SK-N-SH (cell line): ENCODE measurements at regions not wholly inside any gene's neighbourhood (a gene's known extent, or its start where the extent isn't known, plus 50 kb on each side); places are given as distances from the start of the nearest gene placed in this dataset.

Experiments used
- CTCF ChIA-PET: fragments of 300-600, 350-600 bp; formaldehyde crosslinking; extraction: SDS; loops from one replicate; lab custom pipeline; 2021; lab: Yijun Ruan, JAX
- POLR2A ChIA-PET: fragments of 350-600 bp; sonication (Branson Sonifier 250); formaldehyde crosslinking; extraction: SDS; loops from one replicate; lab custom pipeline; 2020; ENCODE audit warnings: antibody characterized with exemption, inconsistent platforms; lab: Yijun Ruan, JAX
- DNase-seq: peaks from one replicate; pipeline ENCODE4 v3.0.0; 2012
- H2AFZ ChIP-seq: fragments of 200-600 bp; sonication (generic); 2 replicates; pipeline ENCODE4 v1.8.1; 2016; ENCODE audit warnings: antibody characterized with exemption, mild to moderate bottlenecking, low read depth
- H3F3A ChIP-seq: fragments of 200-600 bp; sonication (generic); replicated peaks from 2 replicates; pipeline ENCODE3; 2016; ENCODE audit warnings: antibody characterized with exemption, mild to moderate bottlenecking; ENCODE audit not compliant: insufficient read depth
- H3K27ac ChIP-seq, 2 experiments: fragments of 200-500 bp in 1 of 2; fragments of 200-600 bp in 1 of 2; sonication (Bioruptor generic) in 1 of 2; sonication (generic), shearing (Covaris generic) in 1 of 2; 2 replicates each; pipeline versions ENCODE4 v1.5.1 to v1.6.1; 2014 to 2016; ENCODE audit warnings: low read depth in 2 of 2, inconsistent platforms in 1 of 2, low read length in 1 of 2, mild to moderate bottlenecking in 1 of 2, mixed read lengths in 1 of 2
- H3K27me3 ChIP-seq: fragments of 200-600 bp; sonication (generic), shearing (Covaris generic); 2 replicates; pipeline ENCODE4 v1.6.1; 2016; ENCODE audit warnings: mixed run types; ENCODE audit not compliant: insufficient read depth
- H3K36me3 ChIP-seq, 2 experiments: fragments of 200-500 bp in 1 of 2; fragments of 200-600 bp in 1 of 2; sonication (Bioruptor generic) in 1 of 2; sonication (generic) in 1 of 2; replicated peaks in 1 of 2; 2 replicates each; pipeline versions ENCODE3 to v1.5.1; 2014 to 2016; ENCODE audit warnings: low read length in 1 of 2, mild to moderate bottlenecking in 1 of 2; ENCODE audit not compliant: insufficient read depth in 2 of 2, control insufficient read depth in 1 of 2
- H3K4me1 ChIP-seq, 2 experiments: fragments of 200-500 bp in 1 of 2; fragments of 200-600 bp in 1 of 2; sonication (Bioruptor generic) in 1 of 2; sonication (generic), shearing (Covaris generic) in 1 of 2; 2 replicates each; pipeline versions ENCODE4 v1.5.1 to v1.6.1; 2014 to 2016; ENCODE audit warnings: low read depth in 1 of 2, low read length in 1 of 2, mixed run types in 1 of 2; ENCODE audit not compliant: insufficient read depth in 2 of 2, control insufficient read depth in 1 of 2
- H3K4me2 ChIP-seq: fragments of 200-600 bp; sonication (generic), shearing (Covaris generic); 2 replicates; pipeline ENCODE4 v1.6.1; 2017; ENCODE audit warnings: mixed run types
- H3K4me3 ChIP-seq, 2 experiments: fragments of 200-500 bp in 1 of 2; fragments of 200-600 bp in 1 of 2; sonication (Bioruptor generic) in 1 of 2; sonication (generic), shearing (Covaris generic) in 1 of 2; 2 replicates each; pipeline versions ENCODE4 v1.5.1 to v1.8.1; 2014 to 2016; ENCODE audit warnings: low read depth in 2 of 2, inconsistent platforms in 1 of 2, low read length in 1 of 2, mild to moderate bottlenecking in 1 of 2, mixed read lengths in 1 of 2, moderate library complexity in 1 of 2
- H3K79me2 ChIP-seq: fragments of 200-600 bp; sonication (generic); 2 replicates; pipeline ENCODE4 v1.8.1; 2017; ENCODE audit warnings: mild to moderate bottlenecking; ENCODE audit not compliant: insufficient read depth
- H3K9ac ChIP-seq: fragments of 200-600 bp; sonication (generic); 2 replicates; pipeline ENCODE4 v1.6.1; 2017; ENCODE audit warnings: mixed run types
- H3K9me2 ChIP-seq: fragments of 200-600 bp; sonication (generic); 2 replicates; pipeline ENCODE4 v1.6.1; 2017; ENCODE audit warnings: mixed run types
- H3K9me3 ChIP-seq: fragments of 200-600 bp; sonication (generic); 2 replicates; pipeline ENCODE4 v1.6.1; 2017; ENCODE audit warnings: mixed run types, mild to moderate bottlenecking, moderate library complexity
- H4K20me1 ChIP-seq: fragments of 200-600 bp; sonication (generic); 2 replicates; pipeline ENCODE4 v1.6.1; 2017; ENCODE audit warnings: mild to moderate bottlenecking, mixed run types; ENCODE audit not compliant: insufficient read depth
- CHD2 ChIP-seq: fragments of 150-350 bp; IDR thresholded peaks from 2 replicates; pipeline ENCODE4 v1.6.1; 2018; ENCODE audit warnings: low read length; ENCODE audit not compliant: partially characterized antibody
- CTCF ChIP-seq: fragments of 200-600 bp; sonication (generic); IDR thresholded peaks from 2 replicates; pipeline ENCODE4 v1.6.1; 2017; ENCODE audit warnings: antibody characterized with exemption, mild to moderate bottlenecking, moderate library complexity
- ELF1 ChIP-seq: IDR thresholded peaks from 2 replicates; pipeline ENCODE4 v1.4.0; 2012
- FOXJ3 ChIP-seq: sonication (generic); formaldehyde crosslinking; IDR thresholded peaks from 2 replicates; pipeline ENCODE4 v1.5.1; 2020; ENCODE audit warnings: mild to moderate bottlenecking, missing genetic modification reagents
- GABPA ChIP-seq: IDR thresholded peaks from 2 replicates; pipeline ENCODE4 v1.4.0; 2012; ENCODE audit warnings: low read depth, mild to moderate bottlenecking
- IRF3 ChIP-seq: fragments of 150-350 bp; IDR thresholded peaks from 2 replicates; pipeline ENCODE4 v1.6.1; 2016; ENCODE audit warnings: mild to moderate bottlenecking, low read depth, low read length
- JUND ChIP-seq: IDR thresholded peaks from 2 replicates; pipeline ENCODE4 v1.4.0; 2012
- MXI1 ChIP-seq: IDR thresholded peaks from 2 replicates; pipeline ENCODE4 v1.6.1; 2012; ENCODE audit warnings: mild to moderate bottlenecking, low read depth, low read length, improper control_type of control experiment
- NFIC ChIP-seq: IDR thresholded peaks from 2 replicates; pipeline ENCODE4 v1.4.0; 2012; ENCODE audit warnings: borderline replicate concordance
- PBX3 ChIP-seq: IDR thresholded peaks from 2 replicates; pipeline ENCODE4; 2012
- POLR2AphosphoS5 ChIP-seq: IDR thresholded peaks from 2 replicates; pipeline ENCODE4 v1.6.1; 2012; ENCODE audit warnings: low read depth, low read length
- RAD21 ChIP-seq: IDR thresholded peaks from 2 replicates; pipeline ENCODE4 v1.6.1; 2012; ENCODE audit warnings: mild to moderate bottlenecking, low read length
- RFX5 ChIP-seq: IDR thresholded peaks from 2 replicates; pipeline ENCODE4 v1.6.1; 2012; ENCODE audit warnings: mild to moderate bottlenecking, improper control_type of control experiment, low read length
- RXRA ChIP-seq: IDR thresholded peaks from 2 replicates; pipeline ENCODE4 v1.4.0; 2012; ENCODE audit warnings: low read depth, mild to moderate bottlenecking, borderline replicate concordance
- SIN3A ChIP-seq: IDR thresholded peaks from 2 replicates; pipeline ENCODE4 v1.6.1; 2012; ENCODE audit warnings: low read depth, mild to moderate bottlenecking, low read length, moderate library complexity, borderline replicate concordance
- TAF1 ChIP-seq: IDR thresholded peaks from 2 replicates; pipeline ENCODE4 v1.6.1; 2012; ENCODE audit warnings: low read depth, mild to moderate bottlenecking, low read length, moderate library complexity, borderline replicate concordance
- TCF12 ChIP-seq: IDR thresholded peaks from 2 replicates; pipeline ENCODE4 v1.4.0; 2012
- TEAD4 ChIP-seq: IDR thresholded peaks from 2 replicates; pipeline ENCODE4 v1.4.0; 2012; ENCODE audit warnings: mild to moderate bottlenecking, borderline replicate concordance; ENCODE audit not compliant: insufficient read depth
- WGBS: methylation state at CpG from one replicate; pipeline ENCODE4 v1.1.6; 2017; ENCODE audit warnings: low lambda C conversion rate; 5-methylcytosine and 5-hydroxymethylcytosine counted together
- TF ChIP-seq, protein P1 (sequence below): fragments of 150-350 bp; IDR thresholded peaks from 2 replicates; pipeline ENCODE4 v1.6.1; 2017; ENCODE audit warnings: antibody characterized with exemption, low read length, low read depth, borderline replicate concordance
- TF ChIP-seq, protein P2 (sequence below): IDR thresholded peaks from 2 replicates; pipeline ENCODE4 v1.6.1; 2012; ENCODE audit warnings: mild to moderate bottlenecking, low read depth, low read length, moderate library complexity

GRCh38 chr6:9583753-9584352, 831.0 kb downstream of the TFAP2A start:
- Histone ChIP-seq H3K79me2 (no peaks in the 10 kb centered on the region), H2AFZ (no peak overlapping the region), H3K9me2 (no peaks in the 10 kb centered on the region), H3F3A (no peaks in the 10 kb centered on the region), H3K27me3 (no peaks in the 10 kb centered on the region), H3K27ac (no peak overlapping the region), H3K9me3 (no peaks in the 10 kb centered on the region), H3K4me2 (no peak overlapping the region), H4K20me1 (no peaks in the 10 kb centered on the region), H3K4me1 (no peaks in the 10 kb centered on the region), H3K9ac (no peak overlapping the region), H3K36me3 (no peaks in the 10 kb centered on the region), H3K4me3 (no peak overlapping the region)
- ChIA-PET CTCF (no interaction called here), POLR2A (no interaction called here)
- WGBS = 9% methylated on average over 2 of the region's 2 CpGs
- no peak for TF ChIP-seq TAF1
- DNase-seq = no peak

DNA sequence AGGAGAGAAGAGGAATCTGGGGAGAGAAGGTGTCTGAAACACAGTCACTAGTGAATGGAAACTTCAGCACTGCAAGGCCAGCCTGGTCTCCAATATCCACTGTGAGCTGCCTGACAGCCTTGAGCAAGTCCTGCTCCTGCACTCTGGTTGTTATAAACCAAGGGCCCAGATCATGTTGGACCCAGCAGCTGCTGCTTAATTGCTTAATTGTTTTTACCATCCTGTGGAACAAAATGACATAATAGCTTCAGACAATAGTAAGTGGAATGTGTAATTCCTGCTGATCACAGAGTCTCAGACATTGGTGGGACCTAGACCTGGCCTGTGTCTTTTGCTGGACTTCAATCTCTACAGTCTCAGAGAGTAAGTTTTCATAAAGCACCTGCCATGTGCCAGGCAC, 833.7 kb downstream of the TFAP2A start:
- no peak overlapping the region for H3K4me2 ChIP-seq
- H3K27me3 ChIP-seq = no peaks in the 10 kb centered on the region
- no peaks in the 10 kb centered on the region for H3K36me3 ChIP-seq
- H3K4me3 ChIP-seq = no peak overlapping the region
- no peaks in the 10 kb centered on the region for H3K4me1 ChIP-seq
- no peak overlapping the region for H3K9ac ChIP-seq
- no peak for DNase-seq
- no peaks in the 10 kb centered on the region for H3K9me3 ChIP-seq
- H3K27ac ChIP-seq = no peak overlapping the region
- ChIA-PET POLR2A (no interaction called here), CTCF (no interaction called here)
- TF ChIP-seq NFIC (no peak), FOXJ3 (no peak), MXI1 (no peak), ELF1 (no peak), RFX5 (no peak), PBX3 (no peak), TEAD4 (no peak), RAD21 (no peak), CTCF (no peak), IRF3 (no peak), TCF12 (no peak), RXRA (no peak), POLR2AphosphoS5 (no peak), CHD2 (no peak), SIN3A (no peak), GABPA (no peak), JUND (no peak)
- TF ChIP-seq, protein P1, sequence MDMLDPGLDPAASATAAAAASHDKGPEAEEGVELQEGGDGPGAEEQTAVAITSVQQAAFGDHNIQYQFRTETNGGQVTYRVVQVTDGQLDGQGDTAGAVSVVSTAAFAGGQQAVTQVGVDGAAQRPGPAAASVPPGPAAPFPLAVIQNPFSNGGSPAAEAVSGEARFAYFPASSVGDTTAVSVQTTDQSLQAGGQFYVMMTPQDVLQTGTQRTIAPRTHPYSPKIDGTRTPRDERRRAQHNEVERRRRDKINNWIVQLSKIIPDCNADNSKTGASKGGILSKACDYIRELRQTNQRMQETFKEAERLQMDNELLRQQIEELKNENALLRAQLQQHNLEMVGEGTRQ = no peak
- TF ChIP-seq, protein P2, sequence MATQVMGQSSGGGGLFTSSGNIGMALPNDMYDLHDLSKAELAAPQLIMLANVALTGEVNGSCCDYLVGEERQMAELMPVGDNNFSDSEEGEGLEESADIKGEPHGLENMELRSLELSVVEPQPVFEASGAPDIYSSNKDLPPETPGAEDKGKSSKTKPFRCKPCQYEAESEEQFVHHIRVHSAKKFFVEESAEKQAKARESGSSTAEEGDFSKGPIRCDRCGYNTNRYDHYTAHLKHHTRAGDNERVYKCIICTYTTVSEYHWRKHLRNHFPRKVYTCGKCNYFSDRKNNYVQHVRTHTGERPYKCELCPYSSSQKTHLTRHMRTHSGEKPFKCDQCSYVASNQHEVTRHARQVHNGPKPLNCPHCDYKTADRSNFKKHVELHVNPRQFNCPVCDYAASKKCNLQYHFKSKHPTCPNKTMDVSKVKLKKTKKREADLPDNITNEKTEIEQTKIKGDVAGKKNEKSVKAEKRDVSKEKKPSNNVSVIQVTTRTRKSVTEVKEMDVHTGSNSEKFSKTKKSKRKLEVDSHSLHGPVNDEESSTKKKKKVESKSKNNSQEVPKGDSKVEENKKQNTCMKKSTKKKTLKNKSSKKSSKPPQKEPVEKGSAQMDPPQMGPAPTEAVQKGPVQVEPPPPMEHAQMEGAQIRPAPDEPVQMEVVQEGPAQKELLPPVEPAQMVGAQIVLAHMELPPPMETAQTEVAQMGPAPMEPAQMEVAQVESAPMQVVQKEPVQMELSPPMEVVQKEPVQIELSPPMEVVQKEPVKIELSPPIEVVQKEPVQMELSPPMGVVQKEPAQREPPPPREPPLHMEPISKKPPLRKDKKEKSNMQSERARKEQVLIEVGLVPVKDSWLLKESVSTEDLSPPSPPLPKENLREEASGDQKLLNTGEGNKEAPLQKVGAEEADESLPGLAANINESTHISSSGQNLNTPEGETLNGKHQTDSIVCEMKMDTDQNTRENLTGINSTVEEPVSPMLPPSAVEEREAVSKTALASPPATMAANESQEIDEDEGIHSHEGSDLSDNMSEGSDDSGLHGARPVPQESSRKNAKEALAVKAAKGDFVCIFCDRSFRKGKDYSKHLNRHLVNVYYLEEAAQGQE = no peak
- no peaks in the 10 kb centered on the region for H3K9me2 ChIP-seq
- no peaks in the 10 kb centered on the region for H3K79me2 ChIP-seq
- H3F3A ChIP-seq = no peaks in the 10 kb centered on the region
- H4K20me1 ChIP-seq = no peaks in the 10 kb centered on the region
- H2AFZ ChIP-seq = no peak overlapping the region
